K562 (cell line): ENCODE measurements at regions not wholly inside any gene's neighbourhood (a gene's known extent, or its start where the extent isn't known, plus 50 kb on each side); places are given as distances from the start of the nearest gene placed in this dataset.
A peak's percentile ranks its signal among the peaks of the same experiment; 100 is the strongest.

Experiments
- ATAC-seq: fragments of 200-7000 bp; cut with Tn5 transposase; 3 replicates; pipeline ENCODE4 v1.9.1; 2020; ENCODE audit warnings: moderate library complexity
- BruUV-seq: library from RNA; stranded (reverse); fragments of 400-500 nt; replicated peaks from 2 replicates; lab custom pipeline; 2021; lab: Mats Ljungman, UMichigan
- CTCF ChIA-PET: fragments of 300-600 bp; formaldehyde crosslinking; extraction: SDS; loops from one replicate; lab custom pipeline; 2021; ENCODE audit warnings: low intra/inter-chr PET ratio; lab: Yijun Ruan, JAX
- POLR2A ChIA-PET: fragments of 300-600, 350-650 bp; sonication (Branson Sonifier 250); formaldehyde crosslinking; extraction: SDS; loops from one replicate; lab custom pipeline; 2021; ENCODE audit warnings: antibody characterized with exemption, inconsistent platforms; lab: Yijun Ruan, JAX
- DNase-seq, 4 experiments: peaks; one replicate each; pipeline versions ENCODE4 v3.0.0 to v3.0.0-alpha.2; 2011 to 2018; ENCODE audit warnings: low spot score in 3 of 4, mixed read lengths in 3 of 4; ENCODE audit errors: extremely low read depth in 1 of 4
- FAIRE-seq: peaks from 2 replicates; lab custom pipeline; 2011; peaks lifted over from hg19 to GRCh38; lab: Jason Lieb, UNC
- H2AFZ ChIP-seq: 2 replicates; pipeline ENCODE4 v1.6.0; 2011; ENCODE audit warnings: low read depth, low read length, control low read depth, inconsistent platforms
- H3K27ac ChIP-seq: fragments of 200-600 bp; 3 replicates; pipeline ENCODE4 v1.8.0; 2011; ENCODE audit warnings: low read depth, mild to moderate bottlenecking, control low read depth, inconsistent platforms, low read length, moderate library complexity, mixed read lengths; ENCODE audit errors: extremely low read depth
- H3K27me3 ChIP-seq, 2 experiments: fragments of 300-600 bp in 1 of 2; 2 replicates in 1 of 2; 3 replicates in 1 of 2; pipeline versions ENCODE4 v1.6.0 to v1.8.0; 2011; ENCODE audit warnings: inconsistent platforms in 2 of 2, low read length in 2 of 2, mild to moderate bottlenecking in 1 of 2, mixed read lengths in 1 of 2, moderate library complexity in 1 of 2; ENCODE audit not compliant: control insufficient read depth in 2 of 2, insufficient read depth in 2 of 2
- H3K36me3 ChIP-seq: fragments of 300-600 bp; 3 replicates; pipeline ENCODE4 v1.8.0; 2011; ENCODE audit warnings: mild to moderate bottlenecking, low read length, inconsistent platforms; ENCODE audit not compliant: control insufficient read depth, insufficient read depth
- H3K4me1 ChIP-seq, 2 experiments: fragments of 200-600 bp in 1 of 2; replicated peaks in 1 of 2; 2 replicates in 1 of 2; 3 replicates in 1 of 2; pipeline versions ENCODE4 v1.5.1 to v1.8.0; 2011; ENCODE audit warnings: inconsistent platforms in 2 of 2, low read length in 2 of 2, mild to moderate bottlenecking in 1 of 2, mixed read lengths in 1 of 2, moderate library complexity in 1 of 2; ENCODE audit not compliant: control insufficient read depth in 2 of 2, insufficient read depth in 2 of 2
- H3K4me2 ChIP-seq: 2 replicates; pipeline ENCODE4 v1.6.1; 2011; ENCODE audit warnings: low read length, control low read depth, inconsistent platforms, mixed read lengths; ENCODE audit not compliant: insufficient read depth
- H3K4me3 ChIP-seq: fragments of 200-600 bp; sonication (generic), shearing (Covaris generic); 2 replicates; pipeline ENCODE4 v1.5.1; 2016; ENCODE audit warnings: control low read depth, inconsistent platforms
- H3K79me2 ChIP-seq: fragments of 200-600 bp; 3 replicates; pipeline ENCODE4 v1.8.0; 2011; ENCODE audit warnings: low read length, inconsistent platforms; ENCODE audit not compliant: control insufficient read depth, insufficient read depth
- H3K9ac ChIP-seq, 2 experiments: 2 replicates each; pipeline versions ENCODE4 v1.6.0 to v1.6.1; 2011; ENCODE audit warnings: low read depth in 2 of 2, low read length in 2 of 2, control low read depth in 1 of 2, inconsistent platforms in 1 of 2, mild to moderate bottlenecking in 1 of 2, mixed read lengths in 1 of 2; ENCODE audit not compliant: insufficient read depth in 1 of 2
- H3K9me1 ChIP-seq: one replicate; pipeline ENCODE4 v1.6.0; 2011; ENCODE audit warnings: inconsistent platforms, mild to moderate bottlenecking, low read length, moderate library complexity; ENCODE audit not compliant: control insufficient read depth, insufficient read depth
- H3K9me3 ChIP-seq: replicated peaks from 2 replicates; pipeline ENCODE4 v1.5.1; 2011; ENCODE audit warnings: low read depth, low read length, inconsistent platforms; ENCODE audit not compliant: control insufficient read depth, insufficient read depth
- H4K20me1 ChIP-seq: replicated peaks from 2 replicates; pipeline ENCODE4 v1.6.1; 2011; ENCODE audit warnings: low read length, inconsistent platforms, mixed read lengths; ENCODE audit not compliant: control insufficient read depth, insufficient read depth
- BCOR ChIP-seq: fragments of 450-650 bp; IDR thresholded peaks from 2 replicates; pipeline ENCODE4 v1.6.1; 2016
- CREB5 ChIP-seq: fragments of 250-450 bp; sonication (Bioruptor Pico); IDR thresholded peaks from 2 replicates; pipeline ENCODE4 v1.5.0; 2020; ENCODE audit warnings: mild to moderate bottlenecking
- SAFB ChIP-seq: fragments of 200-400 bp; formaldehyde crosslinking; IDR thresholded peaks from 2 replicates; pipeline ENCODE4 v1.6.1; 2017; ENCODE audit warnings: low read depth, low read length, borderline replicate concordance
- SP2 ChIP-seq: IDR thresholded peaks from 2 replicates; pipeline ENCODE4 v1.6.1; 2011; ENCODE audit warnings: mild to moderate bottlenecking, low read depth, low read length, moderate library complexity; ENCODE audit not compliant: poor library complexity, severe bottlenecking; ENCODE audit errors: extremely low read depth
- WGBS: fragments of 100-300 bp; shearing (Covaris generic); methylation state at CpG from one replicate; pipeline ENCODE4 v1.1.6; 2016; ENCODE audit warnings: low coverage, mixed read lengths; ENCODE audit not compliant: insufficient coverage; ENCODE audit errors: missing lambda C conversion rate; 5-methylcytosine and 5-hydroxymethylcytosine counted together
- in situ Hi-C: fragments of 300-500 bp; cut with MboI; formaldehyde crosslinking; loops from 4 replicates; pipeline ENCODE4 v1.15.0; 2018; ENCODE audit warnings: inconsistent platforms, mixed read lengths
- intact Hi-C: fragments of 100-400 bp; cut with micrococcal nuclease; formaldehyde crosslinking; loops from 2 replicates; pipeline ENCODE4 v1.14.2; 2022

- TF ChIP-seq SP2: no peak
- H3K9me1 ChIP-seq: no peaks in the 10 kb centered on the region
- H4K20me1 ChIP-seq: no peaks in the 10 kb centered on the region; the same call in 1 of the 2 replicates
- ATAC-seq (peak; percentile 50; the same call in 1 of the 3 replicates), FAIRE-seq (no peak), DNase-seq (no peak)
- H3K36me3 ChIP-seq: no peaks in the 10 kb centered on the region
- ChIA-PET CTCF (no interaction called here), POLR2A (no interaction called here)
- no peak overlapping the region for H3K9ac ChIP-seq
- no peaks in the 10 kb centered on the region for H3K4me1 ChIP-seq
- no TSS peak for BruUV-seq
- in situ Hi-C loops (no loop called here), intact Hi-C loops (no loop called here)
- H3K4me2 ChIP-seq: no peak overlapping the region
- H3K27ac ChIP-seq: no peak overlapping the region
- no peaks in the 10 kb centered on the region for H3K79me2 ChIP-seq
- H3K27me3 ChIP-seq: peaks cover 24 to 65% of the 10 kb centered on the region in 2 experiments; a peak in 4 of 5 replicates
- H2AFZ ChIP-seq: no peak overlapping the region
- WGBS: 1% methylated on average over 8 of the region's 8 CpGs
- H3K9me3 ChIP-seq: no peaks in the 10 kb centered on the region
- no peak overlapping the region for H3K4me3 ChIP-seq
These were observed 184.5 kb downstream of the IRF8 start for GRCh38 chr16:86083382-86084002.

GRCh38 chr16:86085161-86085611, 186.2 kb downstream of the IRF8 start:
- Histone ChIP-seq H2AFZ (no peak overlapping the region), H3K9me1 (no peaks in the 10 kb centered on the region), H3K36me3 (no peaks in the 10 kb centered on the region), H3K79me2 (no peaks in the 10 kb centered on the region), H3K9me3 (no peaks in the 10 kb centered on the region), H3K27ac (no peak overlapping the region), H3K27me3 (peaks cover 13 to 51% of the 10 kb centered on the region in 2 experiments; a peak in 3 of 5 replicates), H3K4me2 (no peak overlapping the region), H3K4me1 (no peaks in the 10 kb centered on the region), H3K4me3 (no peak overlapping the region), H3K9ac (no peak overlapping the region), H4K20me1 (no peaks in the 10 kb centered on the region; the same call in 1 of the 2 replicates)
- no peak for TF ChIP-seq SAFB
- no peak for TF ChIP-seq CREB5 (CRISPR knock-in tag)
- TF ChIP-seq BCOR: no peak
- in situ Hi-C loops (no loop called here), intact Hi-C loops (no loop called here)
- 3% methylated on average over 6 of the region's 12 CpGs for WGBS
- POLR2A ChIA-PET: no interaction called here
- FAIRE-seq (no peak), ATAC-seq (no peak), DNase-seq (no peak)
- no TSS peak for BruUV-seq
- CTCF ChIA-PET: interaction anchor here (0.9 kb wide), 1 partner anchor 435 kb away, joined by 4 read pairs; no protein-coding TSS in a partner anchor
